Endodermal cell (in vitro differentiated cells): ENCODE measurements at regions not wholly inside any gene's neighbourhood (a gene's known extent, or its start where the extent isn't known, plus 50 kb on each side); places are given as distances from the start of the nearest gene placed in this dataset.

Experiments
- DNase-seq: peaks from one replicate; pipeline ENCODE4 v3.0.0-alpha.2; 2017
- H3K27ac ChIP-seq: 2 replicates; pipeline ENCODE4 v1.5.1; 2013; ENCODE audit warnings: mild to moderate bottlenecking, low read depth, low read length, moderate library complexity
- H3K27me3 ChIP-seq: 2 replicates; pipeline ENCODE4 v1.6.1; 2013; ENCODE audit warnings: mild to moderate bottlenecking, low read length, moderate library complexity; ENCODE audit not compliant: insufficient read depth, control insufficient read depth, poor library complexity, severe bottlenecking
- H3K36me3 ChIP-seq: 2 replicates; pipeline ENCODE4 v1.7.0; 2013; ENCODE audit warnings: mild to moderate bottlenecking, low read length, moderate library complexity; ENCODE audit not compliant: control insufficient read depth, insufficient read depth
- H3K4me1 ChIP-seq: one replicate; pipeline ENCODE4 v1.7.0; 2013; ENCODE audit warnings: low read length; ENCODE audit not compliant: control insufficient read depth, insufficient read depth
- H3K4me3 ChIP-seq: 2 replicates; pipeline ENCODE4 v1.5.1; 2013; ENCODE audit warnings: mild to moderate bottlenecking, low read length, moderate library complexity
- H3K9ac ChIP-seq: 2 replicates; pipeline ENCODE4 v1.6.1; 2013; ENCODE audit warnings: mild to moderate bottlenecking, low read length, moderate library complexity; ENCODE audit not compliant: poor library complexity, severe bottlenecking; ENCODE audit errors: extremely low read depth
- H3K9me3 ChIP-seq: 2 replicates; pipeline ENCODE4 v1.6.1; 2013; ENCODE audit warnings: mild to moderate bottlenecking, low read length, moderate library complexity; ENCODE audit not compliant: control insufficient read depth
- H3K27ac Mint-ChIP-seq: 2 replicates; pipeline ENCODE4 v1.8.0; 2020; ENCODE audit warnings: mixed read lengths
- H3K27me3 Mint-ChIP-seq: 2 replicates; pipeline ENCODE4 v1.8.0; 2021; ENCODE audit warnings: mild to moderate bottlenecking, mixed read lengths; ENCODE audit not compliant: insufficient read depth
- H3K36me3 Mint-ChIP-seq: 2 replicates; pipeline ENCODE4 v1.8.0; 2020; ENCODE audit warnings: low read depth, mixed read lengths
- H3K4me1 Mint-ChIP-seq: 2 replicates; pipeline ENCODE4 v1.8.0; 2020; ENCODE audit warnings: mixed read lengths
- H3K4me3 Mint-ChIP-seq: 2 replicates; pipeline ENCODE4 v1.8.0; 2020; ENCODE audit warnings: mild to moderate bottlenecking, moderate library complexity, mixed read lengths
- H3K9me3 Mint-ChIP-seq: 2 replicates; pipeline ENCODE4 v1.8.0; 2020; ENCODE audit warnings: mild to moderate bottlenecking, mixed read lengths
- CTCF ChIP-seq: fragments of 200-600 bp; sonication (generic); conservative IDR thresholded peaks from 2 replicates; pipeline ENCODE4 v1.5.0; 2021; ENCODE audit warnings: antibody characterized with exemption, mild to moderate bottlenecking
- WGBS, 2 experiments: methylation state at CpG; one replicate each; pipeline versions ENCODE4 v1.1.5 to v1.1.7; 2013; ENCODE audit warnings: missing lambda C conversion rate in 2 of 2, mixed read lengths in 1 of 2; ENCODE audit not compliant: insufficient coverage in 1 of 2, insufficient read length in 1 of 2; 5-methylcytosine and 5-hydroxymethylcytosine counted together

- H3K9me3 ChIP-seq: peaks cover 5% of the 10 kb centered on the region
- Mint-ChIP-seq H3K9me3 (peaks cover 7% of the 10 kb centered on the region), H3K27me3 (no peaks in the 10 kb centered on the region), H3K4me1 (no peaks in the 10 kb centered on the region), H3K27ac (no peak overlapping the region), H3K36me3 (no peaks in the 10 kb centered on the region), H3K4me3 (no peak overlapping the region)
- H3K4me3 ChIP-seq: no peak overlapping the region
- no peak overlapping the region for H3K9ac ChIP-seq
- H3K27ac ChIP-seq: no peak overlapping the region
- 69 to 81% methylated on average over 3 to 6 of the region's 6 CpGs for WGBS, 2 experiments
- TF ChIP-seq CTCF: no peak
- no peaks in the 10 kb centered on the region for H3K4me1 ChIP-seq
- no peaks in the 10 kb centered on the region for H3K27me3 ChIP-seq
- DNase-seq: no peak
- no peaks in the 10 kb centered on the region for H3K36me3 ChIP-seq
Observed at GRCh38 chr2:182477774-182478173, 50.9 kb upstream of the PDE1A start.

DNA sequence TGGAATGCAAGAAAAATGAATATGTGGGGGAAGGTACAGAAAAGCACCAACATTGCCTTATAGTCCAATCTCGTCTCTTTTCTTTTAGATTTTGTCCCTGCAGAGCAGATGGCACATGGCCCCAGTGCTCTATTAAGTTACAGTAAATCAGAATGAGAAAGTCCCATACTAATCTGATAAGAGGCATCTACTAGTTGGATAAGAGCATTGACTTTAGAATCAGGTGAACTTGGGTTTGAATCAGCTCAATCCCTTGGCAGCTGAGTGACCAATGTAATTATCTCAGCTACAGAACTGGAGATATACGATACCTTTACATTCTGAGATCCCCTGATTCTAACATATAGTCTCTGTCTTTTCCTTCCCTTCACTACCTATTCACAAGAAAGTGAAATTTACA, 54.8 kb upstream of the PDE1A start:
- no peaks in the 10 kb centered on the region for H3K27me3 ChIP-seq
- H3K9ac ChIP-seq: no peak overlapping the region
- no peak overlapping the region for H3K27ac ChIP-seq
- no peak for TF ChIP-seq CTCF
- Mint-ChIP-seq H3K4me1 (peaks cover 4% of the 10 kb centered on the region), H3K36me3 (no peaks in the 10 kb centered on the region), H3K27me3 (no peaks in the 10 kb centered on the region), H3K27ac (no peak overlapping the region), H3K9me3 (no peaks in the 10 kb centered on the region), H3K4me3 (no peak overlapping the region)
- WGBS, 2 experiments: 94 to 100% methylated on average over 1 to 2 of the region's 2 CpGs
- H3K9me3 ChIP-seq: no peaks in the 10 kb centered on the region
- no peaks in the 10 kb centered on the region for H3K36me3 ChIP-seq
- no peaks in the 10 kb centered on the region for H3K4me1 ChIP-seq
- DNase-seq: no peak
- H3K4me3 ChIP-seq: no peak overlapping the region

GRCh38 chr2:182482511-182482910, 55.7 kb upstream of the PDE1A start:
- no peaks in the 10 kb centered on the region for H3K4me1 ChIP-seq
- Mint-ChIP-seq H3K9me3 (no peaks in the 10 kb centered on the region), H3K4me1 (peaks cover 4% of the 10 kb centered on the region), H3K27me3 (no peaks in the 10 kb centered on the region), H3K27ac (no peak overlapping the region), H3K36me3 (no peaks in the 10 kb centered on the region), H3K4me3 (no peak overlapping the region)
- TF ChIP-seq CTCF: no peak
- 46 to 88% methylated on average over 2 of the region's 2 CpGs for WGBS, 2 experiments
- peak overlapping the region; percentile 31 for H3K27ac ChIP-seq
- no peaks in the 10 kb centered on the region for H3K9me3 ChIP-seq
- no peak overlapping the region for H3K4me3 ChIP-seq
- DNase-seq: no peak
- H3K36me3 ChIP-seq: no peaks in the 10 kb centered on the region
- no peaks in the 10 kb centered on the region for H3K27me3 ChIP-seq
- H3K9ac ChIP-seq: no peak overlapping the region
